Coronary artery (tissue), 2 donors: ENCODE measurements at regions not wholly inside any gene's neighbourhood (a gene's known extent, or its start where the extent isn't known, plus 50 kb on each side); places are given as distances from the start of the nearest gene placed in this dataset.

Experiments
- DNase-seq: peaks from one replicate; pipeline ENCODE4 v3.0.0-alpha.2; 2017; ENCODE audit warnings: low spot score
- H3K27ac ChIP-seq, 2 donors: fragments of 200-600 bp; sonication (generic); one replicate each; pipeline ENCODE4 v1.5.1; 2016 to 2019
- H3K4me3 ChIP-seq: fragments of 200-600 bp; sonication (generic); 2 replicates; pipeline ENCODE4 v1.5.1; 2016; ENCODE audit warnings: mild to moderate bottlenecking, moderate library complexity
- TF ChIP-seq, protein P1 (sequence below): fragments of 200-600 bp; sonication (generic); IDR thresholded peaks from one replicate; pipeline ENCODE4 v1.5.1; 2019; ENCODE audit warnings: antibody characterized with exemption

DNA sequence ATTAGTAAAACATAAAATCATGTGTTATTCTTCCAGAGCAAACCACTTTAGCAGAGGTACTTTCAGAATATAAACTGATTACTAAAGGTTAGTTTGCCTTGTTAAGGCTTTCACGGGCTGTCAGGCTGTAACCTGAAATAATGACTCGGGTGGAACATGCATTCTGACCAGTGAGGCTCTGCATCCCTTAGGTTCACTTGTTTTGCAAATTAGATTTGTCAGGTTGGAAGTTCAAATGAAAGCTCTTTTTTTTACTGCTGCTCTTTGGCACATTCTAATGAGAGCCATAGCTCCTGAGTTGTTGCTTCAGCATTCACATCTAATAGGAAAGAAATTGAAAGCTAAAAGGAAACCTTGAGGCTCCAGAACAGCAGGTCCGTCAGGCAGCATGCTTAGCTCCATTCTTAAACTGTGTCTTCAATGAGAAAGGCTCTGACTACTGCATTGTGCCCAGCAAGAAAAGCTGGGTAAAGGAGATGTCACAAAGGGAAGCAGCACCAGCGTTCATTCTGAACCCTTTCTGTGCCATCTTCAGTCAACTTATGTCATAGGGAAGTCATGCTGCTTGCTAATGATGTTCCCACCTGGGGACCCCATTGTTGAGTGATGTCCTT, 445.5 kb upstream of the FBXO33 start:
- no peak for DNase-seq
- H3K27ac ChIP-seq = no peak overlapping the region
- no peak overlapping the region for H3K4me3 ChIP-seq
- TF ChIP-seq, protein P1, sequence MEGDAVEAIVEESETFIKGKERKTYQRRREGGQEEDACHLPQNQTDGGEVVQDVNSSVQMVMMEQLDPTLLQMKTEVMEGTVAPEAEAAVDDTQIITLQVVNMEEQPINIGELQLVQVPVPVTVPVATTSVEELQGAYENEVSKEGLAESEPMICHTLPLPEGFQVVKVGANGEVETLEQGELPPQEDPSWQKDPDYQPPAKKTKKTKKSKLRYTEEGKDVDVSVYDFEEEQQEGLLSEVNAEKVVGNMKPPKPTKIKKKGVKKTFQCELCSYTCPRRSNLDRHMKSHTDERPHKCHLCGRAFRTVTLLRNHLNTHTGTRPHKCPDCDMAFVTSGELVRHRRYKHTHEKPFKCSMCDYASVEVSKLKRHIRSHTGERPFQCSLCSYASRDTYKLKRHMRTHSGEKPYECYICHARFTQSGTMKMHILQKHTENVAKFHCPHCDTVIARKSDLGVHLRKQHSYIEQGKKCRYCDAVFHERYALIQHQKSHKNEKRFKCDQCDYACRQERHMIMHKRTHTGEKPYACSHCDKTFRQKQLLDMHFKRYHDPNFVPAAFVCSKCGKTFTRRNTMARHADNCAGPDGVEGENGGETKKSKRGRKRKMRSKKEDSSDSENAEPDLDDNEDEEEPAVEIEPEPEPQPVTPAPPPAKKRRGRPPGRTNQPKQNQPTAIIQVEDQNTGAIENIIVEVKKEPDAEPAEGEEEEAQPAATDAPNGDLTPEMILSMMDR = no peak

DNA sequence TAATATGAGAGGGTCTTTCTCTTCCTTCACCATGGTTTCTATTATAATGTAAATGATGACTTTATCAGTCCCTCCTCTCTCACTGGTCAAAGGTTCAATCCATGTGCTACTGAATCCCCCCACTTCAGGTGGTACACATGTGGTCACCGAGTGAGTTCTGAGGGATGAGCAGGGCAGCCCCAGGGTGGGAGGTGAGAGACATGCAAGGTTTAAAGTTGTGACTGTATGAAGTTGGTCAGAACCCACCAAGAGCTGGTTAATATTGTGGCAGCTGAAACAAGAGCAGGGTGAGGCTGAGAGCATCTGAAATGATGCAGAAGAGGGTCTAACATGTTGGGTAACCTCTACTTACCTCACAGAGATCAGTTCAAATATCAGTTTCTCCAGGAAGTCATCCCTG, 444.7 kb upstream of the FBXO33 start:
- DNase-seq = no peak
- Histone ChIP-seq H3K27ac (no peak overlapping the region), H3K4me3 (no peak overlapping the region)
- TF ChIP-seq, protein P1 = no peak

DNA sequence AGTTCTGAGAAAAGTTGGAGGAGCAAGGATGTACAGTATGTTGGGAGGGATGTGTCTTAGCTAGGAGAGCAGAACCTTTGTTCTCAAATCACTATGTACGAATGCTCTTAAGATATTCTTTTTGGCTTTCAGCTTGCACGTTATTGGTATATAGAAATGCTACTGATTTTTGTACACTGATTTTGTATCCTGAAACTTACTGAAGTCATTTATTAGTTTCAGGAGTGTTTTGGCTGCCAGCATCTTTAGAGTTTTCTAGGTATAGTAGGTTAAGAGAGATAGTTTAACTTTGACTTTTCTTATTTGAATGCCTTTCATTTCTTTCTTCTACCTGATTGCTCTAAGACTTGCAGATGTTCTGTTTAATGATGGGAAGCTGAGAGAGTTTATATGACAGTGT, 442.8 kb upstream of the FBXO33 start:
- H3K4me3 ChIP-seq = no peak overlapping the region
- DNase-seq = no peak
- TF ChIP-seq, protein P1 = no peak
- no peak overlapping the region for H3K27ac ChIP-seq

DNA sequence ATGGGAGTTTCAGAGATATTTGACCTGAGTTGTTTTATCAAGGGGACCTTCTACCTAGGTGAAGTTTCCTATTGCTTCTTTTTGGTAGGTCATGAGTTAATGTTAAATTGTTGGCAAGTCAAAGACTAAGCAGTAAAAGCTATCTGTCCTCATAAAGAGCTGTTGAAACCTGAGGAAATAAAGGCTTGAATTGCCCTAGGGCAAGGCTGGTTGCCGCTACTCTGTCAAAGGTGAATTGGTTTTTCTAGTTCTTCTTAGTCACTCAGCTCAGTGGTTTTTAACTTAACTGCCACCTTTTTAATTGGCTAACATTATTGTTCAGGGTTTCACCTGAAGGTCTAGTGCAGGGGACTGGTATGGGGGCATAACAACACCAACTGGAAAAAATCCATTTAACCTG, 441.6 kb upstream of the FBXO33 start:
- DNase-seq = no peak
- TF ChIP-seq, protein P1 = no peak
- no peak overlapping the region for H3K4me3 ChIP-seq
- no peak overlapping the region for H3K27ac ChIP-seq

DNA sequence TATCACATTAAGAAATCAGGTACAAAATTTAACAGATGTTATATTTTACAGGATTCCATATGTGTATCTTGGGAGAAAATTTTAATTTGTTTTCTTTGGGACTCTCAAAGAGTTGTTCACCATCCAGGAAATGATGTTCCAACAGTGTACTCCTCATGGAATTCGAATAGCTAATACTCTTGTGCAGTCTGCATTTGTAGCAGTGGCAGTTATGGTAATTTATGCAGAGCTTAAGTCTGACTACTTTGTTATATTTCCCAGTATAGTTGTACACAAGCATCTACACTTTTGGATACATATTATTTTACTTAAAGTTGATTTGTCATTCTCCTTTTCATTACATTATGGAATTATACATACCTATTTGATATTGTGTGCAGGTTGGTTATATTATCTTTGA, 436.7 kb upstream of the FBXO33 start:
- DNase-seq = no peak
- TF ChIP-seq, protein P1 = no peak
- no peak overlapping the region for H3K27ac ChIP-seq
- H3K4me3 ChIP-seq = no peak overlapping the region

DNA sequence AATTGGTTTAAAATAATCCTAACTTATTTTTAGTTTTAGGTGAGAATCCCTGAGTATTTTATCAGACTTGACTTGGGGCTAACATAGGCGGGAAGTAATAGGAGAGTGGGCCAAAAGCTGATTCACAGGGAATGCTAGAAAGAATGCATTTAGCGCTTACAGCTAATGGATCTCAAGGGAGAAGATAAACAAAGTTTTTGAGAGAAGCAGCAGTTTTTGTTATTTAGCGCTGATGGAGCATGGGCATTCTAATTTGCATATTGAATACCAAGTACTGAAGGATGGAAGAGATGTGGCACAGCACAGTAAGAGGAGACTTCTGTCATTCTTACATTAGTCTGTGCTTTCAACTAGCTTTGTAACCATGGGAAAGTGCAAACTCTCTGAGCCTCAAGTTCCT, 436.0 kb upstream of the FBXO33 start:
- no peak for DNase-seq
- Histone ChIP-seq H3K4me3 (no peak overlapping the region), H3K27ac (no peak overlapping the region)
- TF ChIP-seq, protein P1 = no peak

DNA sequence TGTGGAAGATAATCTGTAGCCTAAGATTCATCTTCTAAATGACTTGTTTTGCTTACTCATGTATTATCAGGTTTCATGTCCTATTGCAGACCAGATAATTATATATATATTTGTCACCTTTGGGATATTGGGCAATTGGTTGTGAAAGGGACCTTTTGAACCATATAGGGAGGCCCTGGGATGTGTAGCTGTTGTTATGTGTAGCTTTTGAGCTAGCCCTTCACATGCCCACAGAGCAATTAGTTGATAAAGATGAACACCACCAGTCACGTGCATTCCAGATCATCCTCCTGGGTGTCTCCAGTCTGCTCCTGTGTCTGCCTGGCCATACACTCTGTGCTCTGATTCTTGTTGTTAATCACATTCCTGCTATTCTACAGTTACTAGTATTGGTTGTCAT, 431.2 kb upstream of the FBXO33 start:
- DNase-seq = no peak
- TF ChIP-seq, protein P1 = no peak
- no peak overlapping the region for H3K27ac ChIP-seq
- no peak overlapping the region for H3K4me3 ChIP-seq
